HG03108 (cell line): ENCODE measurements at regions not wholly inside any gene's neighbourhood (a gene's known extent, or its start where the extent isn't known, plus 50 kb on each side); places are given as distances from the start of the nearest gene placed in this dataset.
"Not testable (repeated sequence)": the region's sequence is repeated elsewhere in the genome, so short reads cannot be mapped to it uniquely, and the experiment has no call there.

Experiments used
- ATAC-seq: cut with Tn5 transposase; IDR thresholded peaks from one replicate; pipeline ENCODE4 v1.9.1; 2021; ENCODE audit warnings: moderate library complexity; ENCODE audit not compliant: unreplicated experiment

GRCh38 chr11:103714246-103714645 lies 322.2 kb upstream of the DDI1 start:
- no peak for ATAC-seq

GRCh38 chr11:103716363-103716762 lies 320.1 kb upstream of the DDI1 start:
- no peak for ATAC-seq

- no peak for ATAC-seq
Measured at GRCh38 chr11:103727262-103727661, 309.2 kb upstream of the DDI1 start.

- no peak for ATAC-seq
Measured at GRCh38 chr11:103729617-103730016, 306.8 kb upstream of the DDI1 start.

- ATAC-seq: no peak
Measured at GRCh38 chr11:103730131-103730940, 306.1 kb upstream of the DDI1 start.

- no peak for ATAC-seq
Measured at GRCh38 chr11:103731670-103732069, 304.8 kb upstream of the DDI1 start.

- no peak for ATAC-seq
Measured at GRCh38 chr11:103733889-103734288, 302.6 kb upstream of the DDI1 start.

GRCh38 chr11:103735497-103736032 lies 300.9 kb upstream of the DDI1 start:
- ATAC-seq: no peak

- no peak for ATAC-seq
Measured at GRCh38 chr11:103736315-103737036, 300.0 kb upstream of the DDI1 start.

GRCh38 chr11:103737037-103737622 lies 299.3 kb upstream of the DDI1 start:
- no peak for ATAC-seq

- ATAC-seq: no peak
Measured at GRCh38 chr11:103737747-103738146, 298.7 kb upstream of the DDI1 start.

- ATAC-seq: not testable (repeated sequence)
Measured at GRCh38 chr11:103739074-103739796, 297.2 kb upstream of the DDI1 start.

- ATAC-seq: no peak
Measured at GRCh38 chr11:103744496-103745153, 291.8 kb upstream of the DDI1 start.

- no peak for ATAC-seq
Measured at GRCh38 chr11:103749158-103749557, 287.3 kb upstream of the DDI1 start.

- no peak for ATAC-seq
Measured at GRCh38 chr11:103768816-103769215, 267.6 kb upstream of the DDI1 start.

GRCh38 chr11:103773059-103773458 lies 263.4 kb upstream of the DDI1 start:
- no peak for ATAC-seq

- ATAC-seq: no peak
Measured at GRCh38 chr11:103773537-103773936, 262.9 kb upstream of the DDI1 start.

GRCh38 chr11:103779054-103779453 lies 257.4 kb upstream of the DDI1 start:
- no peak for ATAC-seq

- ATAC-seq: no peak
Measured at GRCh38 chr11:103789952-103790351, 246.5 kb upstream of the DDI1 start.

- ATAC-seq: no peak
Measured at GRCh38 chr11:103792981-103793468, 243.4 kb upstream of the DDI1 start.
